ENCODE measurements at regions not wholly inside any gene's neighbourhood (a gene's known extent, or its start where the extent isn't known, plus 50 kb on each side); places are given as distances from the start of the nearest gene placed in this dataset.
A peak's percentile ranks its signal among the peaks of the same experiment; 100 is the strongest.

GRCh38 chr15:70431854-70432253 lies 331.5 kb downstream of the UACA start:
- no peaks in the 10 kb centered on the region for H3K9me3 ChIP-seq (ENCODE audit: control insufficient read depth, insufficient read depth, low read depth, low read length)
- H3K4me2 ChIP-seq (ENCODE audit: extremely low read depth, insufficient read depth, low read length), result no peak overlapping the region
- H3K27ac ChIP-seq (ENCODE audit: insufficient read depth, low read length), result no peak overlapping the region
- DNase-seq (ENCODE audit: low read depth in 2 of 2), result no peak
- no peaks in the 10 kb centered on the region for H3K36me3 ChIP-seq (ENCODE audit: control insufficient read depth, insufficient read depth, low read length)
- no peak for TF ChIP-seq EZH2 (IDR thresholded peaks at IDR 0.05; ENCODE audit: low read length, missing control alignments)
- TF ChIP-seq, protein P1, sequence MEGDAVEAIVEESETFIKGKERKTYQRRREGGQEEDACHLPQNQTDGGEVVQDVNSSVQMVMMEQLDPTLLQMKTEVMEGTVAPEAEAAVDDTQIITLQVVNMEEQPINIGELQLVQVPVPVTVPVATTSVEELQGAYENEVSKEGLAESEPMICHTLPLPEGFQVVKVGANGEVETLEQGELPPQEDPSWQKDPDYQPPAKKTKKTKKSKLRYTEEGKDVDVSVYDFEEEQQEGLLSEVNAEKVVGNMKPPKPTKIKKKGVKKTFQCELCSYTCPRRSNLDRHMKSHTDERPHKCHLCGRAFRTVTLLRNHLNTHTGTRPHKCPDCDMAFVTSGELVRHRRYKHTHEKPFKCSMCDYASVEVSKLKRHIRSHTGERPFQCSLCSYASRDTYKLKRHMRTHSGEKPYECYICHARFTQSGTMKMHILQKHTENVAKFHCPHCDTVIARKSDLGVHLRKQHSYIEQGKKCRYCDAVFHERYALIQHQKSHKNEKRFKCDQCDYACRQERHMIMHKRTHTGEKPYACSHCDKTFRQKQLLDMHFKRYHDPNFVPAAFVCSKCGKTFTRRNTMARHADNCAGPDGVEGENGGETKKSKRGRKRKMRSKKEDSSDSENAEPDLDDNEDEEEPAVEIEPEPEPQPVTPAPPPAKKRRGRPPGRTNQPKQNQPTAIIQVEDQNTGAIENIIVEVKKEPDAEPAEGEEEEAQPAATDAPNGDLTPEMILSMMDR (conservative IDR thresholded peaks at IDR 0.05 in 1 of 2, IDR thresholded peaks at IDR 0.05 in 1 of 2; ENCODE audit: low read depth in 1 of 2, low read length in 2 of 2), result no peak
- H3K27me3 ChIP-seq (ENCODE audit: control insufficient read depth, insufficient read depth, low read length), result peaks cover 3% of the 10 kb centered on the region
- no peaks in the 10 kb centered on the region for H3K79me2 ChIP-seq (ENCODE audit: control insufficient read depth, insufficient read depth, low read length)
- no peaks in the 10 kb centered on the region for H4K20me1 ChIP-seq (ENCODE audit: control insufficient read depth, extremely low read depth, insufficient read depth, low read length)
- H3K9ac ChIP-seq (ENCODE audit: insufficient read depth, low read length), result no peak overlapping the region
- H3K4me1 ChIP-seq (ENCODE audit: control insufficient read depth, extremely low read depth, insufficient read depth, low read length), result no peaks in the 10 kb centered on the region
- no peak overlapping the region for H2AFZ ChIP-seq (ENCODE audit: low read length)
- H3K4me3 ChIP-seq (replicated peaks in 1 of 4; ENCODE audit: control extremely low read depth in 1 of 4, insufficient read depth in 1 of 4, low read depth in 3 of 4, low read length in 4 of 4), result no peak overlapping the region

DNA sequence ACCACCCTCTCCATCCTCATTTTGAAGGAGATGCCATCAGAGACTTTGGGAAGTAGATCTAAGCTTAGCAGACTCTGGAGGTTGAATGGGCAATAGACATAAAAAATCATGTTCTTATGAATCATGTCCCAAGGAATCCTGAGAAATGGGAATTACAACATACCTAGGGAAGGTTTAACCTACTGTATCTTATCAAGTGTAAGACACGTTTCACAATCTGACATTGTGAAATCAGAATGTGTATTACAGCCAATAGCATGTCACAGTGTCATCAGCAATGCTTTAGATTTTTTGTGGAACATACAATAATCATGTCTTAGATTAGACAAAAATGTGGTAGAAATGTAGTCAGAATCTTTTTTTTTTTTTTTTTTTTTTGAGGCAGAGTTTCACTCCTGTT lies 332.4 kb upstream of the TLE3 start:
- H3K4me3 ChIP-seq (replicated peaks in 1 of 4; ENCODE audit: control extremely low read depth in 1 of 4, insufficient read depth in 1 of 4, low read depth in 3 of 4, low read length in 4 of 4), result no peak overlapping the region
- peaks cover 2% of the 10 kb centered on the region for H3K4me1 ChIP-seq (ENCODE audit: control insufficient read depth, extremely low read depth, insufficient read depth, low read length)
- H3K4me2 ChIP-seq (ENCODE audit: extremely low read depth, insufficient read depth, low read length), result no peak overlapping the region
- H4K20me1 ChIP-seq (ENCODE audit: control insufficient read depth, extremely low read depth, insufficient read depth, low read length), result no peaks in the 10 kb centered on the region
- H3K9me3 ChIP-seq (ENCODE audit: control insufficient read depth, insufficient read depth, low read depth, low read length), result no peaks in the 10 kb centered on the region
- no peak overlapping the region for H3K9ac ChIP-seq (ENCODE audit: insufficient read depth, low read length)
- H3K36me3 ChIP-seq (ENCODE audit: control insufficient read depth, insufficient read depth, low read length), result no peaks in the 10 kb centered on the region
- H2AFZ ChIP-seq (ENCODE audit: low read length), result no peak overlapping the region
- no peak for TF ChIP-seq EZH2 (IDR thresholded peaks at IDR 0.05; ENCODE audit: low read length, missing control alignments)
- TF ChIP-seq, protein P1 (conservative IDR thresholded peaks at IDR 0.05 in 1 of 2, IDR thresholded peaks at IDR 0.05 in 1 of 2; ENCODE audit: low read depth in 1 of 2, low read length in 2 of 2), result no peak
- H3K79me2 ChIP-seq (ENCODE audit: control insufficient read depth, insufficient read depth, low read length), result no peaks in the 10 kb centered on the region
- peaks cover 4% of the 10 kb centered on the region for H3K27me3 ChIP-seq (ENCODE audit: control insufficient read depth, insufficient read depth, low read length)
- H3K27ac ChIP-seq (ENCODE audit: insufficient read depth, low read length), result no peak overlapping the region
- DNase-seq (ENCODE audit: low read depth in 2 of 2), result peak; percentile 74 to 77

DNA sequence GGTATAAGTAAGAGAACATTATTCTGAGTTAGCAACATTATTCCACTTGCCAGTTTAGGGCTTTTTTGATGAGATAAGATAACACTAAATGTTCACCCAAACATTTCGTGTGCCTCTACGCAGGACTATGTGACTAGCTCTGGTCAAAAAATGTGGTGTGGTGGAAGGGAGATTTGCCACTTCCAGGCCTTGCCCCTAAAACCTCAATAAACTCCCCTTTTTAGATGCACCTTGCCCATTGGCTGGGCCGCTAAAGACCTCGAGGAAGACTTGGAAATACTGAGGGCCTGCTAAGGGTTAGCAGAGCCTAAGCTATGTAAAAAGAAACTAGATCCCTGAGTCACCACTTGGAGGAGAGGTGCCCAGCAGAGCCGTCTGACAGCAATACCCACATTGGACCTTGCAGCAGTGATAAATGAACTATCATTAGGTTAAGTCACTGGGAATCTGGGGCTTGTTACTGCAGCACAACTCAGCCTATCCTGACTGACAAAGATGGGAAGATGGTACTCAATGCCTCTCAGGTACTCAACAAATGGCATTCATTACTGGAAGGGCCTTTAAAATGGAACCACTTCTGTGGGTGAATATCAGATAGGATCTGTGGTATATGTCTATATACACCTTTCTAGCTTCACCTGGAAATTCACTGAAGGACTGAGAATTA lies 331.5 kb upstream of the TLE3 start:
- no peak for DNase-seq (ENCODE audit: low read depth in 2 of 2)
- no peak overlapping the region for H3K4me3 ChIP-seq (replicated peaks in 1 of 4; ENCODE audit: control extremely low read depth in 1 of 4, insufficient read depth in 1 of 4, low read depth in 3 of 4, low read length in 4 of 4)
- TF ChIP-seq, protein P1 (conservative IDR thresholded peaks at IDR 0.05 in 1 of 2, IDR thresholded peaks at IDR 0.05 in 1 of 2; ENCODE audit: low read depth in 1 of 2, low read length in 2 of 2), result no peak
- TF ChIP-seq EZH2 (IDR thresholded peaks at IDR 0.05; ENCODE audit: low read length, missing control alignments), result no peak
- no peaks in the 10 kb centered on the region for H3K36me3 ChIP-seq (ENCODE audit: control insufficient read depth, insufficient read depth, low read length)
- peaks cover 2% of the 10 kb centered on the region for H3K4me1 ChIP-seq (ENCODE audit: control insufficient read depth, extremely low read depth, insufficient read depth, low read length)
- no peaks in the 10 kb centered on the region for H4K20me1 ChIP-seq (ENCODE audit: control insufficient read depth, extremely low read depth, insufficient read depth, low read length)
- no peaks in the 10 kb centered on the region for H3K79me2 ChIP-seq (ENCODE audit: control insufficient read depth, insufficient read depth, low read length)
- no peak overlapping the region for H3K27ac ChIP-seq (ENCODE audit: insufficient read depth, low read length)
- H3K9ac ChIP-seq (ENCODE audit: insufficient read depth, low read length), result no peak overlapping the region
- H3K27me3 ChIP-seq (ENCODE audit: control insufficient read depth, insufficient read depth, low read length), result peaks cover 4% of the 10 kb centered on the region
- H2AFZ ChIP-seq (ENCODE audit: low read length), result no peak overlapping the region
- H3K4me2 ChIP-seq (ENCODE audit: extremely low read depth, insufficient read depth, low read length), result no peak overlapping the region
- no peaks in the 10 kb centered on the region for H3K9me3 ChIP-seq (ENCODE audit: control insufficient read depth, insufficient read depth, low read depth, low read length)
